AG09309 (cell line): ENCODE measurements at regions not wholly inside any gene's neighbourhood (a gene's known extent, or its start where the extent isn't known, plus 50 kb on each side); places are given as distances from the start of the nearest gene placed in this dataset.

Source experiments
- DNase-seq: peaks from one replicate; pipeline ENCODE4 v3.0.0-alpha.2; 2010; ENCODE audit warnings: low read depth
- H3K4me3 ChIP-seq: 2 replicates; pipeline ENCODE4 v1.5.1; 2011; ENCODE audit warnings: mild to moderate bottlenecking, low read depth, low read length, moderate library complexity; ENCODE audit not compliant: control insufficient read depth
- TF ChIP-seq, protein P1 (sequence below): IDR thresholded peaks from 2 replicates; pipeline ENCODE4 v1.5.1; 2011; ENCODE audit warnings: mild to moderate bottlenecking, low read depth, low read length, inconsistent platforms; ENCODE audit not compliant: insufficient read depth, control insufficient read depth; ENCODE audit errors: missing control alignments

DNA sequence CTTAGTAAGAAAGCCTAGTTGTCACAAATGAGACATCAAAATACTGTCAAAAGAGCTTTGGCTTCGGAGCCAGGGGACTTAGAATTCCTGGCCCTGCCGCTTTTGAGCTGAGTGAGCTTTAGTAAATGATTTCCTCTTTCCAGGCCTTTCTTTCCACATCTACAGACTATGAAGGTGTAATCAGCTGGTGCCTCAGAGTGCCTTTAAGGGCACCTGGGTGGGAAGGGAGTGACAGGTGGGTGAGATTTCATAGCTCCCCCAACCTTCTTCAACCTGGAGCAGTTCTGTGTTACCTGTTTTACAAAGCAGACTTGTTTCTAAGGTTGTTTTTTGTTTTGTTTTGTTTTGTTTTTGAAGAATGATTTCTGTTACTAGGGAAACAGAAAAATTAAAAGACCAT, 154.7 kb upstream of the BOD1L1 start:
- no peak for DNase-seq
- TF ChIP-seq, protein P1, sequence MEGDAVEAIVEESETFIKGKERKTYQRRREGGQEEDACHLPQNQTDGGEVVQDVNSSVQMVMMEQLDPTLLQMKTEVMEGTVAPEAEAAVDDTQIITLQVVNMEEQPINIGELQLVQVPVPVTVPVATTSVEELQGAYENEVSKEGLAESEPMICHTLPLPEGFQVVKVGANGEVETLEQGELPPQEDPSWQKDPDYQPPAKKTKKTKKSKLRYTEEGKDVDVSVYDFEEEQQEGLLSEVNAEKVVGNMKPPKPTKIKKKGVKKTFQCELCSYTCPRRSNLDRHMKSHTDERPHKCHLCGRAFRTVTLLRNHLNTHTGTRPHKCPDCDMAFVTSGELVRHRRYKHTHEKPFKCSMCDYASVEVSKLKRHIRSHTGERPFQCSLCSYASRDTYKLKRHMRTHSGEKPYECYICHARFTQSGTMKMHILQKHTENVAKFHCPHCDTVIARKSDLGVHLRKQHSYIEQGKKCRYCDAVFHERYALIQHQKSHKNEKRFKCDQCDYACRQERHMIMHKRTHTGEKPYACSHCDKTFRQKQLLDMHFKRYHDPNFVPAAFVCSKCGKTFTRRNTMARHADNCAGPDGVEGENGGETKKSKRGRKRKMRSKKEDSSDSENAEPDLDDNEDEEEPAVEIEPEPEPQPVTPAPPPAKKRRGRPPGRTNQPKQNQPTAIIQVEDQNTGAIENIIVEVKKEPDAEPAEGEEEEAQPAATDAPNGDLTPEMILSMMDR, result no peak

DNA sequence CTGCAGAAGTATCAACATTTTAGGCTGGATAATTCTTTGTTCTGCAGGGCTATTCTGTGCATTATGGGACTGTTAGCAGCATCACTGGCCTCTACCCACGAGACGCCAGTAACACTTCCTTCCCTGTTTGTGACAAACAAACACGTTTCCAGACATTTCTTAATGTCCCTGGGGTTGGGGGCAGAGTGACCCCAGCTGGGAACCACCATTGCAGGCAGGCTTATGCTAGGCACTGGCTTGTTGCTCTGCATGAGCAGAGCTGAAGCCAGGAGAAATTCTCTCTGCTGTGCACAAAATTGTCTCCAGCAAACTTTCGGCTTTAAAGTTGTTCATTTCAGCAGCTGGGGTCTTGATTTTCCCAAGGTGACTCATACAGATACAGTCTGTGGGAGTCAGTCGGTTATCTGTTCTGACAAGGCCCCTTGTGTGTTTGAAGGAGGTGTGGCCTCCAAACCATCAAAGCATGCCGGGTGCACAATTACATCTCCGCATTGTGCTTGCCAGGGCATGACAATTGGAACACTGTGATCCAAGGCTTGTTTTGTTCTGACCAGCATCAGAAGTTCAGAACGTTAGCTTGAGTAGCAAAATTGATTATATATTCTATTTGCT, 156.4 kb upstream of the BOD1L1 start:
- TF ChIP-seq, protein P1, result no peak
- DNase-seq, result no peak
- H3K4me3 ChIP-seq, result no peak overlapping the region

More for the DNA sequence above, 154.7 kb upstream of the BOD1L1 start:
- H3K4me3 ChIP-seq, result no peak overlapping the region

DNA sequence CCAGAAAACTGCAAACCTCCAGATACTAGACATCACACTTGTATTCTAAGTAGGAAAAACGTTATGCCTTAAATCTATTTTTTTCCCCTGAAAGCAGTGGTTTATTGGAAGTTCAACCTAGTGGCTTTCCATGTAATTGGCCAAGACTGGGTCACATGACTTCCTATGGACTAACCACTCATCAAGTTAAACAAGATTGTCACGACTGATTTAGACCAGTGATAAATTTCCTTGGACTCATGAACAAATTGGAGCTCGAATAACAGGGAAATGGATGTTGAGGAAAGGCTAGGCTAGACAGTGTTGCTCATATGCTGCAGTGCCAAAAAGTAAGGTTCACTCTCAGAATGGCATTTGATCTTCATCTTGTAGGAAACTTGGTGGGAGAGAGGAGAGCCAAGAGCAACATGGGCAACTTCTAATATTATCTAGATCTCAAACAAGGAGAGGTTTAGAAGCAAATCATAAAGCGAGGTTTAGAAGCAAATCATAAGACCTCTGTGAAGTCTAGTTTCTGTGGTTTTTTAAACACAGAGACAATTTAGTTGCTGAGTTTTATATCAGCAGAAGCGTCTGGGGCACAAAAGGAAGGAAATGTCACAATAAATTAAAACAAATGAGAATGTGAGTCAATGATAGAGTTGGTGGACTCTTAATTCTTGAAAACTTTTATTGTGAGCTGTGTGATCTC, 165.6 kb upstream of the BOD1L1 start:
- TF ChIP-seq, protein P1, result no peak
- H3K4me3 ChIP-seq, result no peak overlapping the region

DNA sequence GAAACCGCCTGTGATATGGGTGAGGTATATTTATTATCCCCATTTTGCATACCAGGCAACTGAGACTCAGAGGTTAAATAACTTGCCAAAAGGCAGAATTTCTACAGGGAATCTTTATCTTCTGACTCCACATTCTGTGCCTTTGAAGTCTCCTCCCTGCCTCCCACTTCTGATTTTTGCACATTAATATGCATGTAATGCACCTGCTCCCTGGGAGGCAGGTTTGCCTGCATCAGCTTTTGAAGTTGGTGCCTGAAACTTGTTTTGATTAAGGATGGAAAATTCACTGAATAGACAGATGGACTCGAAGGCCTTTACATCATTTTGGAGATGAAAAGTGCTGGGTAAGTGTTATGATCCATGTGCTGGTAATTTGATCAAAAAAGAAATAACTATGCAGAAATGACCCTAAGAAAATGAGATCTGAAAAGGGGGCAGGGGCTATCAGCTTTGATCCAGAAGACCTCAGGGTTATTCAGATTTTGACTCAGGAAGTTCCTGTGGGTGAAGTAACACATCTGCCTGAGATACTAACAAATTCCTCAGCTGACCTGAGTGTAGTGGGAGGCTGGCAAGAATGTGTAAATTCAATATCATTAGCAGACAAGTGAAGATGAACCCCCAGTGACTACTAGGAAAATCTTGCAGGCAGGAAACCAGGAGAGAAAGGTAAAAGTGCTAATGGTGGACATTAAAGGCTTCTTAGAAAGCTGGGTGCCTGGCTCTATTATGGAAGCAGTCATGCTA, 167.5 kb upstream of the BOD1L1 start:
- TF ChIP-seq, protein P1, result no peak
- H3K4me3 ChIP-seq, result no peak overlapping the region
- DNase-seq, result no peak

More for the DNA sequence above, 165.6 kb upstream of the BOD1L1 start:
- DNase-seq, result no peak

DNA sequence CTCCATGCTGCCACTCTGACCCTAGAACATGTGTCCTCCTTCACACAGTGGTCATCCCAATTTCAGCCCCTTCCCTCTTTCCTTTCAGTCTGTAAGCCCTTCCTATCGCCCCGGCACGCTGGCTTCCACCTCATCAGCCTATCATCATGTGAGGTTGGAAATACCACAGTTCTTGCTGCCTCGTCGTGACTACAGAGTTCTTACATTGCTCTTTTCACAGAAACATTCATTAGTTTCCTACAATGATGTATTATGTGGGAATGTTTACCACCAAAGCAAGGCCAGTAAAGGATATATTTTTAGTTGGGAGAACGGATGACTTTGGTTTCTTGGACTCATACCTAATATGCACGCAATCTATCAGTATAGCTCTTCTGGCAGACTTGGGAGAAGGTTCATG, 169.5 kb upstream of the BOD1L1 start:
- no peak overlapping the region for H3K4me3 ChIP-seq
- TF ChIP-seq, protein P1, result no peak

DNA sequence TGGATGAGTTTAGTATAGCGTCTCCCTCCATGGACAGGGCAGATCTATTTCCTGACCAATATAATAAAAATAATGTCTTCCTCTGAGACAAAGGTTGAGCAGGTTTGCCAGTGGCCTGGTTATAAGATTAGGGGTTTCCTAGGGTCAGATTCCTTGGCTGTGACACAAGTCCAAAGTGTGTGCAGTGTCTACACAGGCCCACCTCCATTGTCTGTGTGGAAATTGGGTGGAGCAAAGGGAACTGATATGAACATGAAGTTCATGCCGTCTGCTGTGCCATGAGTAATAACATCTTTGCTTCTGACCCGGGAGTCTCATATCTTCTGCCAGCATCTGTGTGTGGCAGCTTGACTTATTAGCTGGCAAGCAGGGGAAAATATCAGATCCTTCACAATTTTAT, 187.7 kb upstream of the BOD1L1 start:
- TF ChIP-seq, protein P1, result no peak
- DNase-seq, result no peak
- H3K4me3 ChIP-seq, result no peak overlapping the region

More for the DNA sequence above, 169.5 kb upstream of the BOD1L1 start:
- DNase-seq, result no peak
